Neural progenitor cell (in vitro differentiated cells): ENCODE measurements at regions not wholly inside any gene's neighbourhood (a gene's known extent, or its start where the extent isn't known, plus 50 kb on each side); places are given as distances from the start of the nearest gene placed in this dataset.

Experiments
- EZH2 ChIP-seq: fragments of 200-600 bp; sonication (generic); IDR thresholded peaks from 2 replicates; pipeline ENCODE4 v1.6.1; 2017; ENCODE audit warnings: antibody characterized with exemption, mild to moderate bottlenecking, moderate library complexity
- EZH2phosphoT487 ChIP-seq: fragments of 200-600 bp; sonication (generic); IDR thresholded peaks from 2 replicates; pipeline ENCODE4 v1.6.1; 2017; ENCODE audit warnings: antibody characterized with exemption
- TF ChIP-seq, protein P1 (sequence below): fragments of 200-600 bp; sonication (generic); IDR thresholded peaks from 2 replicates; pipeline ENCODE4 v1.5.1; 2017; ENCODE audit warnings: antibody characterized with exemption, mild to moderate bottlenecking

- TF ChIP-seq, protein P1, sequence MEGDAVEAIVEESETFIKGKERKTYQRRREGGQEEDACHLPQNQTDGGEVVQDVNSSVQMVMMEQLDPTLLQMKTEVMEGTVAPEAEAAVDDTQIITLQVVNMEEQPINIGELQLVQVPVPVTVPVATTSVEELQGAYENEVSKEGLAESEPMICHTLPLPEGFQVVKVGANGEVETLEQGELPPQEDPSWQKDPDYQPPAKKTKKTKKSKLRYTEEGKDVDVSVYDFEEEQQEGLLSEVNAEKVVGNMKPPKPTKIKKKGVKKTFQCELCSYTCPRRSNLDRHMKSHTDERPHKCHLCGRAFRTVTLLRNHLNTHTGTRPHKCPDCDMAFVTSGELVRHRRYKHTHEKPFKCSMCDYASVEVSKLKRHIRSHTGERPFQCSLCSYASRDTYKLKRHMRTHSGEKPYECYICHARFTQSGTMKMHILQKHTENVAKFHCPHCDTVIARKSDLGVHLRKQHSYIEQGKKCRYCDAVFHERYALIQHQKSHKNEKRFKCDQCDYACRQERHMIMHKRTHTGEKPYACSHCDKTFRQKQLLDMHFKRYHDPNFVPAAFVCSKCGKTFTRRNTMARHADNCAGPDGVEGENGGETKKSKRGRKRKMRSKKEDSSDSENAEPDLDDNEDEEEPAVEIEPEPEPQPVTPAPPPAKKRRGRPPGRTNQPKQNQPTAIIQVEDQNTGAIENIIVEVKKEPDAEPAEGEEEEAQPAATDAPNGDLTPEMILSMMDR, result no peak
- TF ChIP-seq EZH2, result no peak
- TF ChIP-seq EZH2phosphoT487, result no peak
Observed at GRCh38 chr20:22429175-22430153, 154.9 kb downstream of the FOXA2 start.
